NCI-H187 (cell line): ENCODE measurements at regions not wholly inside any gene's neighbourhood (a gene's known extent, or its start where the extent isn't known, plus 50 kb on each side); places are given as distances from the start of the nearest gene placed in this dataset.

ENCODE experiments used
- DNase-seq, 2 experiments: peaks; one replicate each; lab custom pipeline; 2025; lab: John Stamatoyannopoulos, UW

DNA sequence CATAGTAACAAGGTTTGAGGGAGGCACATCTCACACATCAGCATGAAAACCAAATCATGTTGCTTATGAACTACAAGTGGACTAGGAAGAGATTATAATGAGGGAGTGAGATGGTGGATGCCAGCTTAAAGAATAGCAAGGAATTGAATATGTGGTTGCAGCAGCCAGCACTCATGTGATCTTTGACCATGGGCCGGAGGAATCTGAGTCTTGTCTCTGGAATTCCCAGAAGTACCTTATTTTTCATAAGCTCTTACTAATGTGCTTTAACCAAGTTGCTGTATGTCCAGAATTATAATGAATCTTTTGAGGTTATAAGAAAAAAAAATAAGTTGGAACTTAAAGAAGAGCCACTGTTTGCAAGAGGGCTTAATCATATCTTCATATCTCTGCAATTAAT is 97.0 kb downstream of the DISP1 start:
- no peak for DNase-seq

DNA sequence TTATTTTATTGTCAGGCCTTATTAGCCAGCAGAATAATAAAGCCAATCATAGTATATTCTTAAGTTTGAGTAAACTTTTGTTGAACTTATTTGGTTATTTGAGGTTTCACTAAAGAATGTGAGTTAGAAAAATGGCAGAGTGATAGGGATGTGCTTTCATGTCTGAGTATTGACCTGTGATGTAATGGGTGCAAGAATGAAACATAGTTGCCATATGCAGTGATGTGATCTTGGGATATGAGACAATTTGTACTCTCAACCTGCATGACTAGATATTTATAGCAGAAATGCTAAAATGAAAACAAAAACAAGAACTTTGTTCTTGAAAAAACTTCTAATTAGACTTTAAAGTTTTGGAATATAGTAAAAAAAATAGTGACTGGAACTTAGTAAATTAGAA is 97.9 kb downstream of the DISP1 start:
- no peak for DNase-seq

DNA sequence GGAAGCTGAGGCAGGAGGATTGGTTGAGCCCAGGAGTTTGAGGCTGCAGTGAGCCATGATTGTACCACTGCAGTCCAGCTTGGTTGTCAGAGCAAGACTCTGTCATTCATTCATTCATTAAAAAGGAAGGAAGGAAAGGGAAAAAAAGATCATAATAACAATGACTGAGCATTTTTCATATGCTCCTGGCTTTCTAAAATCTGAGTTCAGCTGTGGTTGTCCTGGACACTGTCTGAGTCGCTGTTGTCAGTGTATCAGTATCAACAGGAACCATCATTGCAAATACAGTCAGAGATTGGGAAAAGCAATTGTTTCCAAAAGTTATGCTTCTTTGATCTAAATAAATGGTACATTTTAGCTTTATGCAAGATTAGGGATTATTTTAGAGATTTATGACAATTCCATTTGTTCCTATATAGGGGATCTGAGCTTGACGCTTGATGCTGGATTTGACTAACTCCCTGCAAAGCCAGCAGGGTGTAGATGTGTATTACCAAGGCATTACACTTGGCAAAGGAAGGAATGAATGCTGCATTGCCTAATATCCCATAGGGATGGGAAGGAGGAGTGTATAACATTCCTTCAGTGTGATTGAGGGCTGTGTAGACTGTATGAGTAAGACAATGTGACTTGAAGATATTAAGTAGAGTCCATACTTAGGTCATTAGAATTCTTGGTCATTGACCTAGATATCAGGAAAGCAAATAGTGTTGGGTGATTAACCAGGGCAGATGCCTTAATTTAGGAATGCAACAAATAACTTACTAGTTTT is 100.2 kb downstream of the DISP1 start:
- DNase-seq: no peak

DNA sequence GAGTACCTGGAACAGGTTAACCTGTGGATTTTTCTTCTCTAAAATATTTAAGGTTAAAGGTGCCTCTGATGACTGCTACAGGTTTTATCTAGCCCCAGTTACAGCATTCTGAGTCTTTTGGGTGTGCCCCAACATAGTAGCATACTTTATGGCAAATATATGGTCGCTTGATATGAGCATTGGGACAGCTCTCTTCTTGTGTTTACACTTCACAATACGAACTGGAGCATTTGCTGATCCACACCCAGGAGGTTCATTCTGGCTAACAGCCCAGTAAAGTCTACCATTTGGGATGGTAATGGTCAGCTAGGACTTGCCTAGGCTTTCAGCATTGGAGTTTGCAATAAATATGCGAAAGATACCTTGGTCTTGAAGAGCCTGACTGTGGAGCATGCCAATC is 101.3 kb downstream of the DISP1 start:
- DNase-seq: no peak

DNA sequence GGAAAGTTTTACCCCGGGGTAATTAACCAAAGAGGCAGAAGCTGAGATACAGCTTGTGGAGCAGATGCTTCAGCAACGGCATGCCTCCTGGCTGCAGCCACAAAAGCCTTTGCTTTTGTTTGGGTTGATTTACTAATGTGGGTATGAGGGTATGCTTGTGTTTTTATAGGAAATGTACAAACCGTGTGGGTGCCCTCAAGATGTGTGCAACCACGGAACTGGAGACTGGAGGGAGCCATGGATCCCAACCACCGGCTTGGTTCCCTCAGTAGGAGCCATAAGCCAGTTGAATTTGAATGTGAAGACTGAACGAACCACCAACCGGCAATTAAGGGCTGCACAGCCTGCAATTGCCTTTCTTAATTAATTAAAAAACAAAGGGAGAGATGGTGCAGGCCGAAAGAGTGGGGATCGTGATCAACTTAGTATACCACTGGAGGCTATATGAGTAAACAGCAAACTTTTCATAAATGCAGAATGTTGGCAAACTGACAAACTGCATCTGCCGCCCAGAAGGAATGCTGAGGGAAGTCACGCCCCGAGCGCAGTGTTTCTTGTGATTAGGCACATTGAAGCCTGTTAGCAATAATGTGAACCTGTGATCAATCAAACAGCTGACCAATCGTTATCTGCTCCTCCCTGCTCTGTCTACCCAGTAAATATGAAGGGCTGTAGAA is 104.1 kb downstream of the DISP1 start:
- no peak for DNase-seq

DNA sequence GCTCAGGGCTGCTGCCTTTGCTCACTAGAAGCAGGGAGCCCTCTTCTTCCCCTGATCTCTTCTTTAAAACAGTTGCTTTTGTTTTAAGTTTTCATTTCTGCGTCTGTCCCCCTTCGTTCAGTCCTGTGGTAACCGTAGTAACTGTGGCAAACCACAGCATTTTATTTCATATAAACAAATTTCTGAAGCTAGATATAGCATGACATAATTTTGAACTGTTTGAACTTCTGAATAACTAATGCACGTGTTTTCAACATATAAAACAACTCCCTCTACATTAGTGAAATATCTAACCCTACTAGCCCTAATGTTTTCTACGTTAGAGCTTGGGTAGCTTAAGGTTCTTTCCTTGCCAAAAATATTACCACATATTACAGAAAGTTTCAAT is 104.6 kb downstream of the DISP1 start:
- no peak for DNase-seq

DNA sequence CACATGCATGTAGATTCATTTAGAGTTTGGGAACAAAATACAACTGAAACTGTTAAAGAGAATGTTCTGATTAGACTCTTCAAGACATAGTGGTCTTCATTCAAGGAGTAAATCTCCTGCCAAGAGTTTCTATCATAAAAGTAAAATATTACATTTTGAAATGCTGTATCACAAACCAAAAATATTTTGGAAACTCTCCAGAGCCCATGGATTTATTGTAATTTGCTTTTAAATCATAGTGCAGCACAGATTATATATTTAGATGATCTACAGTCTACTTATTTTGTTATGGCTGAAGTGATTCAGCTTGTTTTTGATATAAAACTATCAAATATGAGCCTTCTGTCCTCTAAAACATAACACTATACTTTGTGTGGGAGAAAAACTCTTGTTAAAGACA is 105.3 kb downstream of the DISP1 start:
- DNase-seq: no peak

DNA sequence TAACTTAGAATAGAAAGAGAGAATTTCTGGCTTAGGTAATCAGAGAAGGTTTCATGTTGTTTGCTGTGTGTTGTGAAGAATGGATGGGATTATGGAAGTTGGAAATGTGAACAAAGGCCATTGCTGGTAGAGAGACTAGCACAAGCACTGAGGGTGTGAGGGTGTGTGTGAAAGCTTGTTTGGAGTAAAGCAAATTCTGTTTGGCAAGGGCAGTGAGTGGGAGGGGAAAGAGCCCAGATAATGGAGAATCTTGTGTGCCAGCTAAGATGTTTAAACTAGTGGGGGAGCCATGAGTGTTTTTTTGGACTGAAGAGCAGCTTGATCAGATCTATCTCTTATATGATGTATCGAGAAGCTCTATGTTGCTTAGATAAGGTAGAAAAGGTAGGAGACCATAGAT is 107.1 kb downstream of the DISP1 start:
- no peak for DNase-seq

DNA sequence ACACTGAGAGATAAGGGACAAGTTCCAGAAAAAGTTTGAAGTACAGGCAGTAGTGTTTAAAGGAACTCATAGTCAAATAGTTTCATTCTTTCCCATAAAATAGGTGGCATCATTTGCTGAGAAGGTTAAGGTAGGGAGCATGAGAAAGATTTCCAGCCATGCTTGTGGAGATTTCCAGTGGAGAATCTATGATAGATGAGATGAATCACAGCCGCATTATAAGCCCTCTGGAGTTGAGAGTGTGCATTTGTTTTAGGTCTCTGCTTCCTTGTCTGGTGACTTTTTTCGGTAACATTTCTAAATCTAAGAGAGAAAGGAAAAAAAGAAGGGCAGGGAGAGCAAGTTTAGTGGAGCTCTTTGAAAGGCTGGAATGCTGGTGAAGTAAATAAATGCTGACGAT is 108.7 kb downstream of the DISP1 start:
- DNase-seq: no peak

DNA sequence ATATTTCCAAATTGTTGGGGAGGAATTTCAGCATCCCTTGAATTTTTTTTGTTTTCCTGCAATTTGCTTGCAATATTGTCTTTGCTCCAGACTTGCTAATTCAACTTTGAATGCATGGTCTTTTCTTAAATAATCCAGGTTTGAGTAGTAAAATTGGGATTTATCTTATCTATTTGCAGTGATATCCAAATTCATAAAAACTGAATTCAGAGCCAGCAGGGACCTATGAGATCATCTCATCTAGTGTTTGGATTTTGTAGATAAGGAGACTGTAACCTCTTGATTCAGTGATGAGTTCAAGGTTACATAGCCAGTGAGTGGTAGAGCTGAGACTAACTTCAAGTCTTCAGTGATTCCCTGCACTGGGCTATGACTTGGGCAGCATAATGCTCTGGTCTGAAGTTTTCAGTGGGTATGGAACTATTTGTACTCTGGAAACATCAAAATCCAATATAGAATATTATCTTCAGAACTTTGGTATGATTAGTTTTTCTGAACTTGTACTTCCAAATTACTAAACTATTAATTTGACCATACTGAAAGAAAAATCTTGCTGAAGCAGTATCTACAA is 109.4 kb downstream of the DISP1 start:
- no peak for DNase-seq

DNA sequence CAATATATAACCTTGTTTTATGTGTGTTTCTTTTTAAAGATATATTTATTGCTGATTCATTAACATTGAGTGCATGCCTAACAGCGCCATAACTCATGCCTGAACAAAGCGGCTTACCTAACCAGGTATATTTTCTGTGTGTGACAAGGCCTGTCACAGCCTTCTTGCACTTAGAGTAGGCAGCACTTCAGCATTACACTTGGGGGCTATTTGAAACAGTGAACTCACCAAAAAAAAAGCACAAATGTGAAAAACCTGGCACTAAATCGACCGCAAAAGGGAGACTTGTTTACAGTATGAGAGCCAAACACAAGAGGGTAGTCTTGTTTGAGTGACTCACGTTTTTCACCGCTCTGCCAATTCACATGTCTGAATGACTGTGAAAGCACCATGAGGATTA is 111.7 kb downstream of the DISP1 start:
- no peak for DNase-seq

DNA sequence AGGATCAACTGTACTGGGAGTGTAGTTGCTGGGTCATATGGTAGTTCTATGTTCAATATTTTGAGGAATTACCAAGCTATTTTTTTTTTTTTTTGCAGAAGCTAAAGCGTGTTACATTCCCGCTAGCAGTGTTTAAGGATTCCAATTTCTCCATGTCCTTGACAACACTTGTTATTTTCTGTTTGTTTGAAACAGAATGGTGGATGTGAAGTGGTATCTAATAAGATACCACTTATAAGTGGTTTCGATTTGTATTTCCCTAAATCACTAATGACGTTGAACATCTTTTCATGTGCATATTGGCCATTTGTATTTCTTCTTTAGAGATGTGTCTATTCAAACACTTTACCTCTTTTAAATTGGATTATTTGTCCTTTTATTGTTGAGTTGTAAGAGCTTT is 112.2 kb downstream of the DISP1 start:
- DNase-seq: no peak

DNA sequence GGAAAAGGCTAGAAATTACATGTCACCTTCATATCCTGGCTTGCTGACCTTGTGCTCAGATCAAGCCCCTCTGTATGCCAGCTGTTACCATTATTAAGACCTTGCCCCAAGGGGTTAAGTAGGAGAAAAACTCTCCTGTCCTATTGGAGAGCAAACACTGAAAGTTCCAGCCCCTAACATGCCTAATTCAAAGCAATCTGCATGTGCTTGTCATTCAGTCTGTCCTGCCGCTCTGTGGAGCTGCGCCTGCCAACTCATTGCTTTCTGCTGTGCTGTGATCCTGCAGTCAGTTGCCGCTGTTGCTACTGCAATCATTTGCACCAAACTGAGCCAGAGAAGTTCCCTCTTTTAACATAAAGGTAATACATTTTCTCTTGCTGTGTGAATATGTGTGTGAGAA is 113.4 kb downstream of the DISP1 start:
- DNase-seq: no peak

DNA sequence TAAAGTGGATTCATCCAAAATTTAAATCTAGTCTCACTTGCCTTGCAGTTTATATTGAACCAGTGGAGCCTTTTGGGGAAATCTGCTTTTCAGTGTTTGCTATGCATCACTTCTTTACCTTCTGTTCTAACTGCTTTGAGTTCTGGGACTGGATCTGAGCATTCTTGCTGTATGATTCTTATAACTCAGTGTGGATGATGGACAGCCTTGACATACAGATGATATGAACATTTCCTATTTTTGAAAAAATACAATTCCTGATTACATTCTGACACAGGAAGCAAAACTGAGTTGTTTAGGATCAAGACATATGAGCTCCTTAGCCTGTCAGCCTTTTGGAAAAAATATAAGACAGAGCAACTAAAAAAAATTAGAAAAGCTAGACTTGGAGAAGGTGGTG is 115.2 kb downstream of the DISP1 start:
- DNase-seq: no peak

DNA sequence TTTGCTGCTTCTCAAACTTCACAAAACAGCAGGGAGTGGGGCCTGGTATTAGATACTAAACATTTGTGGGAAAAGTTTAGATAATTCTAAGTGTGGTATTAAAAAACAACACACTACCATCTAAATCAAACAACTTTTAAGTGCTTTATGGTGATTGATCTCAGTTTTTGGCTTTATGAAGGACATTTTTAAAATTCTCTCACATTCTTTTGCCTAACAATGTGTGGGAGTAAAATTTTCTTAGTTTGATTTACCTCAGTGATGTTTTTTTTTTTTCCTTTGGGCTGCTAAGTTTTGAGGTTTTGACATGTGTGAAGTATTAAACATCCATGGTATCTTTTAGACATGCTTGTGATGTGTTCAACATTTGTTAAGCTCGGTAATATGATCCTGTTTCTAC is 116.2 kb downstream of the DISP1 start:
- DNase-seq: no peak

DNA sequence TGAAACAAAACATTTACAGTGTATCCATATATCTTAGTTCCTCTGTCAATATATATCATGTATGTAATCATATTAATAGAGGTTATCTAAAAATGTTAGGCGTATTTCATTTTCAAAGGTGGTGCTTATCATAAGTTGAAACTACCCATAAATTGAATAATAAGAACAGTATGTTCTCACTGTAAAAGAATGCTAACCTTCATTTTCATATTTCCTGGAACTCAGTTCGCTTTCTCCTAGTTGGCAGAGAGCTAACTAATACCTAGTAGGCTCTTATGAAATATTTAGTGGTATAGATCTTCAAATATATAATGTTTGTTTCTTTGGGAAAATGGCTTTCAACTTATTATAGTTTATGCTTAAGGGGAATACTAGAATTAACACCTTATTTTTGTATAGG is 118.4 kb downstream of the DISP1 start:
- no peak for DNase-seq

DNA sequence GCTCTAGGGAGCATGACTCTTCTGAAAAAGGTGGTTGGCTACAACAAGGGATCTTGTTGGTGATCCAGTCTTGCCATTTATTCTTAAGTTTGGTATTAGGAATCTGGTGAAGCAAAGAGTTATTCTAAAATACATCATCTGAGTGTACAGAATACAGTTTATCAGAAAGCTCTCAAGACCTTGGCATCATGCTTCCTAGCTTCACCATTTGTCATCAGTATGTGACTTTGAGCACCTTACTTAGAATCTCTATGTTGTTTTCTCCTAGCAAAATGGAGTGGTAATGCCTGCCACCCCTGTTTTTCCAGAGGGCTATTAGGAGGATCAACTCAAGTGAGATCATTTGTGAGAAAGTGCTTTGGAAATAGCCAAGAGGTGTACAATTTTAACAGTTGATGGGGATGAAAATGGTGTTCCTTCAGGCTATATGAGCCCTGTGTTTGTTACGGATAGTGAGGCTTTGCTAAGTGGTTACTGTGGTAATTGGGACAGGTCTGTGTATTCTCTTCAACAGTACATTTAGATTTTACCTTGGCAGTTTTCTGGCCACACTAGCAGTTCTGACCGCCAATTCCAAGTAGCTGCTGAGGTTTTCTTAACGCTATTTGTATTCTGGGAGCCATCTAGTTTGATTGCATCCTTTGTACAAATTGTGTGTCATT is 120.5 kb downstream of the DISP1 start:
- DNase-seq: no peak

DNA sequence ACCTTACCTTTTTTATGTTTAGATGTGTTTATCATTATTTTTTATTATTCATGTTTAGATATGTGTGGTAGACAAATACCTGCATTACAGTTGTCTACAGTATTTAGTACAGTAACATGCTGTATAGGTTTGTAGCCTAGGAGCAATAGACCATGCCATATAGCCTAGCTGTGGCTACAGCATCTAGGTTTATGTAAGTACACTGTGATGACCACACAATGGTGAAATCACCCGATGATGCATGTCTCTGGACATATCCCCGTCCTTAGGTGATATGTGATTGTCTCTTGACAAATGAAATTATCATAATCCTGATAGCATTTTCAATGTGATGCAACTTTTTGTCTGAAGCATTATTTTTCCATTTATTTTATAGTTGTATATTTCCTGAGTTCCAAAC is 121.2 kb downstream of the DISP1 start:
- no peak for DNase-seq

DNA sequence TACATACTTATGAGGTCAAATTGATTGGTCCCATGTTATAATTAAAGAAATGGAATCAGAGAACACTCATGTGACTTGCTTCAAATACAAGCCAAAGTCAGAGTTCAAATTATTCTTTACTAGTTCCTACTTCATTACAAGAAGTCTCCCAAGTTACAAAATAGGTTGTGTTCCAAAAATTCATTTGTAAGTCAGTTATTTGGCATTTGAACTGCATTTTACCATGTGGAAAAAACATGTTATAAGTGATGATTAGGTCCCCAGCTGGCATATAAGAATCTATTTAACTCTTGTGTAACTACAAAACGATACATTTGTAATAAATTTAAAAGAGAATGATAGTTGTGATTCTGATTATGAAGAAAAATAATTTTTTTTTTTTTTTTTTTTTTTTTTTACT is 124.1 kb downstream of the DISP1 start:
- DNase-seq: no peak

DNA sequence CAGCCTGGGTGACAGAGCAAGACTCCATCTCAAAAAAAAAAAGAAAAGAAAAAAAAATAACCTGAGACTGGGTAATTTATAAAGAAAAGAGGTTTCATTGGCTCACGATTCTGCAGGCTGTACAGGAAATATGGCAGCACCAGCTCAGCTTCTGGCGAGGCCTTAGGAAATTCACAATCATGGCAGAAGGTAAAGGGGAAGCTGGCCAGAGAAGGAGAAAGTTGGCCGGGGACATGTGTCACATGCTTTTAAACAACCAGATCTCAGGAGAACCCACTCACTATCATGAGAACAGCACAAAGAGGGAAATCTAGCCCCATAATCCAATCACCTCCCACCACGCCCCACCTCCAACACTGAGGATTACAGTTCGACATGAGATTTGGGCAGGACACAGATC is 125.3 kb downstream of the DISP1 start:
- no peak for DNase-seq

DNA sequence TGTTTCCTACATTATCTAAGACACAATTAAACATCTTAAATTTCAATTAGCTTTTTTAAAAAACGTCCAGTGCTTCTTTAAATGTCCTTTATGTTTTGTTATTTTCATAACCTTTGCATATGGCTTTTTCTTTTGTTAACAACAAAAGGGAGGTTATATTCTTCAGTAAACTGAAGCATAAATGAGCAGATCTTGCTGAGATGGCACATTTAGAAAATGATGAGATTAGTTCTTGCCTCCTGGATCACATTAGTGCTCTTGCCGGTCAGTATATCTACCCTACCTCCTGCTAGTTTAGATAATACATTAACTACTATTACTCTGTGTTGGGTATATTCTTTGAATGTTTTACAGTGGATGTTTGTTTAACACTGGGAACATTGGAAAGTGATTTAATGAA is 126.1 kb downstream of the DISP1 start:
- no peak for DNase-seq

DNA sequence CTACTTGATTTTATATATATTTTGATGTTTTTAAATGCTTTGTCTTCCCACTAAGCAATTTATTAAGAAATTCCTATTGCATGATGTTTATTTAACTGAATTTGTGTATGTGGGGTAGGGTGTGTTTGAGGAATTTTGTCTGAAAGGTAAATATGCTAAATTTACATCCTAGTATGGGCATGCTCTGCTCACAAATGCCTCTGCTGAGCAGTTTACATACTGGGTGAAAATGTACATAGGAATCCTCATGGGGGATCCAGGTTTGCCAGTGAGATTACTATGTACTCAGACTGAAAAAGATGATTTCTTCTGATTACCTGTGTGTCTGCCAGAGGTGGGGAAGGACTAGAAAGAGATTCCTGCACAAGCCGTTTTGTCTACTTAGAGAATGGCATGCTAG is 126.6 kb downstream of the DISP1 start:
- no peak for DNase-seq

DNA sequence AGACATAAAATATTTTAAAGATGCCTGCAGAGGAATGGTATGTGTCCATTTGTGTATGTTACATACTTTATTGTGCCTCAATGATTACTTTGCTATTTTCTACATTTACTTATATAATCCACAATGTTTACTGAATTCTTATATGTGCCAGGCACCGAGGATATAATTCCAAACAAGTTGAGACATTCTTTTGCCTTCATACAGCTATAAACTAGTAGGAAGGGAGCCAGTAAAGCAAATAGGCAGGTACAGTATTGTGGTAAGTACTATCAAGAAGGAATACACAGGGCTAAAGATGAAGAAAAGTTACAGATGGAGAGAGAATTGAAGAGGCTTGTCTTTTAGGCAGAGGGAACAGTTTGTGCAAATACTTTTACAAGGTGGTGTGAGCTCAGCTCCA is 131.6 kb downstream of the DISP1 start:
- DNase-seq: no peak
